ENCODE measurements at regions not wholly inside any gene's neighbourhood (a gene's known extent, or its start where the extent isn't known, plus 50 kb on each side); places are given as distances from the start of the nearest gene placed in this dataset.

- no peak for TF ChIP-seq CTCF (conservative IDR thresholded peaks at IDR 0.05 in 1 of 2, IDR thresholded peaks at IDR 0.05 in 1 of 2; ENCODE audit: low read depth in 1 of 2, low read length in 2 of 2)
- no peak for TF ChIP-seq EZH2 (IDR thresholded peaks at IDR 0.05; ENCODE audit: low read length, missing control alignments)
Measured at GRCh38 chr3:68136411-68136810, 482.0 kb upstream of the SUCLG2 start.
